ENCODE measurements at regions not wholly inside any gene's neighbourhood (a gene's known extent, or its start where the extent isn't known, plus 50 kb on each side); places are given as distances from the start of the nearest gene placed in this dataset.

- Histone ChIP-seq H3K27me3 (ENCODE audit: insufficient read depth, low read depth, low read length) (no peaks in the 10 kb centered on the region), H4K20me1 (ENCODE audit: insufficient read depth) (no peaks in the 10 kb centered on the region), H3K36me3 (ENCODE audit: insufficient read depth, low read length) (no peaks in the 10 kb centered on the region), H3K27ac (ENCODE audit: low read length) (no peak overlapping the region), H3F3A (ENCODE audit: insufficient read depth, low read length, poor library complexity, severe bottlenecking) (no peaks in the 10 kb centered on the region), H3K9ac (ENCODE audit: low read length) (no peak overlapping the region), H3K9me3 (ENCODE audit: low read length) (no peaks in the 10 kb centered on the region), H2AFZ (ENCODE audit: low read depth, low read length) (no peak overlapping the region), H3K79me2 (replicated peaks; ENCODE audit: insufficient read depth, low read length) (no peaks in the 10 kb centered on the region), H3K4me2 (ENCODE audit: low read length) (no peak overlapping the region), H3K4me3 (ENCODE audit: low read length) (no peak overlapping the region), H3K9me2 (ENCODE audit: insufficient read depth, low read length) (no peaks in the 10 kb centered on the region)
- TF ChIP-seq EP300 (conservative IDR thresholded peaks at IDR 0.05; ENCODE audit: poor library complexity, severe bottlenecking) (no peak), CTCF (IDR thresholded peaks at IDR 0.05; ENCODE audit: poor library complexity, severe bottlenecking) (no peak), RAD21 (conservative IDR thresholded peaks at IDR 0.05) (no peak), POLR2AphosphoS5 (IDR thresholded peaks at IDR 0.05) (no peak), MXI1 (conservative IDR thresholded peaks at IDR 0.05; ENCODE audit: poor library complexity, severe bottlenecking) (no peak), TAF1 (IDR thresholded peaks at IDR 0.05; ENCODE audit: low read depth) (no peak), SMC3 (conservative IDR thresholded peaks at IDR 0.05; ENCODE audit: poor library complexity) (no peak), EZH2 (IDR thresholded peaks at IDR 0.05; ENCODE audit: borderline replicate concordance, insufficient read depth, low read length, poor library complexity, severe bottlenecking) (no peak), REST (IDR thresholded peaks at IDR 0.05; ENCODE audit: borderline replicate concordance) (no peak)
Measured at GRCh38 chr4:13184199-13184598, 299.9 kb downstream of the RAB28 start.

GRCh38 chr4:13182133-13182532 lies 302.0 kb downstream of the RAB28 start:
- H2AFZ ChIP-seq (ENCODE audit: low read depth, low read length): no peak overlapping the region
- no peak overlapping the region for H3K27ac ChIP-seq (ENCODE audit: low read length)
- H3F3A ChIP-seq (ENCODE audit: insufficient read depth, low read length, poor library complexity, severe bottlenecking): no peaks in the 10 kb centered on the region

More at GRCh38 chr4:13182133-13182532, 302.0 kb downstream of the RAB28 start:
- Histone ChIP-seq H3K9me2 (ENCODE audit: insufficient read depth, low read length) (no peaks in the 10 kb centered on the region), H4K20me1 (ENCODE audit: insufficient read depth) (no peaks in the 10 kb centered on the region), H3K27me3 (ENCODE audit: insufficient read depth, low read depth, low read length) (no peaks in the 10 kb centered on the region), H3K4me2 (ENCODE audit: low read length) (no peak overlapping the region), H3K79me2 (replicated peaks; ENCODE audit: insufficient read depth, low read length) (no peaks in the 10 kb centered on the region), H3K36me3 (ENCODE audit: insufficient read depth, low read length) (no peaks in the 10 kb centered on the region), H3K4me3 (ENCODE audit: low read length) (no peak overlapping the region), H3K9me3 (ENCODE audit: low read length) (no peaks in the 10 kb centered on the region), H3K9ac (ENCODE audit: low read length) (no peak overlapping the region)
- no peak for TF ChIP-seq RAD21 (conservative IDR thresholded peaks at IDR 0.05)
- TF ChIP-seq REST (IDR thresholded peaks at IDR 0.05; ENCODE audit: borderline replicate concordance): no peak
- no peak for TF ChIP-seq EZH2 (IDR thresholded peaks at IDR 0.05; ENCODE audit: borderline replicate concordance, insufficient read depth, low read length, poor library complexity, severe bottlenecking)
- TF ChIP-seq TAF1 (IDR thresholded peaks at IDR 0.05; ENCODE audit: low read depth): no peak
- no peak for TF ChIP-seq POLR2AphosphoS5 (IDR thresholded peaks at IDR 0.05)
- no peak for TF ChIP-seq CTCF (IDR thresholded peaks at IDR 0.05; ENCODE audit: poor library complexity, severe bottlenecking)
- no peak for TF ChIP-seq MXI1 (conservative IDR thresholded peaks at IDR 0.05; ENCODE audit: poor library complexity, severe bottlenecking)
